A549 (cell line): ENCODE measurements at regions not wholly inside any gene's neighbourhood (a gene's known extent, or its start where the extent isn't known, plus 50 kb on each side); places are given as distances from the start of the nearest gene placed in this dataset.

Experiments
- ATAC-seq, 2 experiments: fragments of 200-7000 bp in 1 of 2; fragments of >200 bp in 1 of 2; cut with Nextera tagmentation in 1 of 2; cut with Tn5 transposase in 1 of 2; 3 replicates each; pipeline versions ENCODE4 v1.8.0 to v1.9.1; 2018 to 2020; ENCODE audit warnings: mild to moderate bottlenecking in 1 of 2, moderate library complexity in 1 of 2
- CTCF ChIA-PET: fragments of 300-600 bp; sonication (Branson Sonifier 250); formaldehyde crosslinking; extraction: SDS; loops from one replicate; lab custom pipeline; 2021; ENCODE audit warnings: antibody characterized with exemption, inconsistent platforms; lab: Yijun Ruan, JAX
- POLR2A ChIA-PET: fragments of 350-600 bp; formaldehyde crosslinking; extraction: SDS; loops from one replicate; lab custom pipeline; 2021; ENCODE audit warnings: antibody characterized with exemption, inconsistent platforms; lab: Yijun Ruan, JAX
- DNase-seq, 2 experiments: peaks; one replicate each; pipeline versions ENCODE4 v3.0.0 to v3.0.0-alpha.2; 2011 to 2016; ENCODE audit warnings: low read depth in 1 of 2, low spot score in 1 of 2
- FAIRE-seq: peaks from 2 replicates; lab custom pipeline; 2011; peaks lifted over from hg19 to GRCh38; lab: Jason Lieb, UNC
- H3K27ac ChIP-seq, 2 experiments: fragments of >200 bp; sonication (Bioruptor Twin); formaldehyde crosslinking; 3 replicates each; pipeline ENCODE4 v1.5.1; 2016 to 2017
- H3K4me1 ChIP-seq: fragments of >200 bp; sonication (Bioruptor Twin); formaldehyde crosslinking; 3 replicates; pipeline ENCODE4 v1.6.1; 2016
- H3K4me2 ChIP-seq: fragments of >200 bp; sonication (Bioruptor Twin); formaldehyde crosslinking; 3 replicates; pipeline ENCODE4 v1.6.1; 2016
- H3K4me3 ChIP-seq: fragments of >200 bp; sonication (Bioruptor Twin); formaldehyde crosslinking; 3 replicates; pipeline ENCODE4 v1.5.1; 2016
- H3K9me3 ChIP-seq: fragments of >200 bp; sonication (Bioruptor Twin); formaldehyde crosslinking; 3 replicates; pipeline ENCODE4 v1.6.1; 2016
- ATOH8 ChIP-seq: fragments of 250-450 bp; sonication (Bioruptor Pico); IDR thresholded peaks from 2 replicates; pipeline ENCODE4 v1.5.0; 2020; ENCODE audit warnings: low read depth, mild to moderate bottlenecking, moderate library complexity
- CHD2 ChIP-seq: fragments of 150-350 bp; IDR thresholded peaks from 2 replicates; pipeline ENCODE4 v1.6.1; 2014; ENCODE audit warnings: low read length; ENCODE audit not compliant: partially characterized antibody
- CHD4 ChIP-seq: fragments of 200-600 bp; sonication (generic); IDR thresholded peaks from 2 replicates; pipeline ENCODE4 v1.6.1; 2016; ENCODE audit warnings: antibody characterized with exemption, mild to moderate bottlenecking, borderline replicate concordance
- E2F6 ChIP-seq: IDR thresholded peaks from 2 replicates; pipeline ENCODE4 v1.6.1; 2012; ENCODE audit warnings: low read depth, borderline replicate concordance
- EHMT2 ChIP-seq: fragments of 200-600 bp; sonication (generic); IDR thresholded peaks from 2 replicates; pipeline ENCODE4 v1.6.1; 2016; ENCODE audit warnings: antibody characterized with exemption, low read depth, mild to moderate bottlenecking, moderate library complexity
- ESRRA ChIP-seq: fragments of 150-350 bp; IDR thresholded peaks from 2 replicates; pipeline ENCODE4 v1.6.1; 2014; ENCODE audit warnings: mild to moderate bottlenecking, low read length, borderline replicate concordance
- FOSB ChIP-seq: fragments of 250-450 bp; sonication (Bioruptor Pico); IDR thresholded peaks from 2 replicates; pipeline ENCODE4 v1.5.0; 2020; ENCODE audit warnings: mild to moderate bottlenecking, moderate library complexity
- HDAC2 ChIP-seq: fragments of 200-600 bp; sonication (generic); IDR thresholded peaks from 2 replicates; pipeline ENCODE4 v1.6.1; 2016
- HMGXB4 ChIP-seq: fragments of 250-450 bp; sonication (Bioruptor Pico); IDR thresholded peaks from 2 replicates; pipeline ENCODE4 v1.5.0; 2021; ENCODE audit warnings: mild to moderate bottlenecking, moderate library complexity, borderline replicate concordance
- HOXB5 ChIP-seq: fragments of 250-450 bp; sonication (Bioruptor Pico); IDR thresholded peaks from 2 replicates; pipeline ENCODE4 v1.5.0; 2020; ENCODE audit warnings: mild to moderate bottlenecking, moderate library complexity
- KDM1A ChIP-seq: fragments of 200-600 bp; sonication (generic); IDR thresholded peaks from 2 replicates; pipeline ENCODE4 v1.6.1; 2016; ENCODE audit warnings: low read depth, mild to moderate bottlenecking
- KDM5A ChIP-seq: fragments of 200-600 bp; sonication (generic); IDR thresholded peaks from 2 replicates; pipeline ENCODE4 v1.6.1; 2016; ENCODE audit warnings: antibody characterized with exemption, mild to moderate bottlenecking
- MAX ChIP-seq: IDR thresholded peaks from 2 replicates; pipeline ENCODE4 v1.6.1; 2012
- NPAS2 ChIP-seq: fragments of 250-450 bp; sonication (Bioruptor Pico); IDR thresholded peaks from 2 replicates; pipeline ENCODE4 v1.8.0; 2022; ENCODE audit warnings: mild to moderate bottlenecking, moderate library complexity, borderline replicate concordance
- NR3C1 ChIP-seq: fragments of >200 bp; sonication (Bioruptor Twin); formaldehyde crosslinking; IDR thresholded peaks from 3 replicates; pipeline ENCODE4 v1.6.1; 2017
- PBX3 ChIP-seq: IDR thresholded peaks from 2 replicates; pipeline ENCODE4 v1.6.1; 2012
- POLR2A ChIP-seq: IDR thresholded peaks from 2 replicates; pipeline ENCODE4 v1.6.1; 2012; ENCODE audit warnings: mild to moderate bottlenecking, low read length
- POLR2AphosphoS2 ChIP-seq: conservative IDR thresholded peaks from 2 replicates; pipeline ENCODE4 v1.6.1; 2012; ENCODE audit warnings: low read length, improper control_type of control experiment, inconsistent platforms
- RARB ChIP-seq: fragments of 250-450 bp; sonication (Bioruptor Pico); IDR thresholded peaks from 2 replicates; pipeline ENCODE4 v1.8.0; 2021; ENCODE audit warnings: mild to moderate bottlenecking, moderate library complexity
- RCOR1 ChIP-seq: fragments of 150-350 bp; IDR thresholded peaks from 2 replicates; pipeline ENCODE4 v1.6.1; 2014; ENCODE audit warnings: antibody characterized with exemption, low read length, low read depth
- REST ChIP-seq: fragments of 200-600 bp; sonication (generic); IDR thresholded peaks from 2 replicates; pipeline ENCODE4 v1.6.1; 2016; ENCODE audit warnings: antibody characterized with exemption, mild to moderate bottlenecking, moderate library complexity
- RNF2 ChIP-seq: fragments of 200-600 bp; sonication (generic); IDR thresholded peaks from 2 replicates; pipeline ENCODE4 v1.6.1; 2016; ENCODE audit warnings: low read depth, mild to moderate bottlenecking, antibody characterized with exemption, moderate library complexity, borderline replicate concordance
- SMC3 ChIP-seq: fragments of >200 bp; sonication (Bioruptor Twin); formaldehyde crosslinking; IDR thresholded peaks from 3 replicates; pipeline ENCODE4 v1.6.1; 2018; ENCODE audit warnings: inconsistent platforms
- TP53 ChIP-seq: fragments of 250-450 bp; sonication (Bioruptor Pico); IDR thresholded peaks from 2 replicates; pipeline ENCODE4 v1.5.0; 2021; ENCODE audit warnings: mild to moderate bottlenecking, moderate library complexity
- ZC3H11A ChIP-seq: fragments of 450-650 bp; IDR thresholded peaks from 2 replicates; pipeline ENCODE4 v1.6.1; 2014; ENCODE audit warnings: antibody characterized with exemption, mild to moderate bottlenecking
- ZFP36 ChIP-seq: fragments of 450-650 bp; IDR thresholded peaks from 2 replicates; pipeline ENCODE4 v1.6.1; 2014; ENCODE audit warnings: borderline replicate concordance; ENCODE audit not compliant: partially characterized antibody
- WGBS: methylation state at CpG from one replicate; pipeline ENCODE4 v1.1.6; 2017; ENCODE audit errors: missing lambda C conversion rate; 5-methylcytosine and 5-hydroxymethylcytosine counted together

GRCh38 chr4:112939901-112940300 lies 109.6 kb upstream of the ANK2 start:
- no peak overlapping the region for H3K27ac ChIP-seq
- ATAC-seq = no peak
- H3K4me1 ChIP-seq = no peaks in the 10 kb centered on the region
- CTCF ChIA-PET = interaction anchor here (0.8 to 3.2 kb wide), 5 partner anchors 79 to 306 kb away, joined by 3 to 22 read pairs (median 3); no protein-coding TSS in a partner anchor
- POLR2A ChIA-PET = no interaction called here
- H3K4me2 ChIP-seq = no peak overlapping the region
- TF ChIP-seq CHD2 = no peak
- TF ChIP-seq SMC3 = no peak
- no peak for TF ChIP-seq TP53 (CRISPR knock-in tag)
- no peak for TF ChIP-seq RNF2
- no peak for TF ChIP-seq REST
- TF ChIP-seq KDM1A = no peak
- no peak for TF ChIP-seq POLR2A
- TF ChIP-seq PBX3 = no peak
- TF ChIP-seq ATOH8 (CRISPR knock-in tag) = no peak
- no peak for TF ChIP-seq NR3C1
- no peak for TF ChIP-seq HDAC2
- no peak for TF ChIP-seq E2F6
- TF ChIP-seq HOXB5 (CRISPR knock-in tag) = no peak
- no peak for TF ChIP-seq ZFP36
- no peak for TF ChIP-seq NPAS2 (CRISPR knock-in tag)
- no peak for FAIRE-seq
- no peaks in the 10 kb centered on the region for H3K9me3 ChIP-seq
- 49% methylated on average over 4 of the region's 4 CpGs for WGBS
- no peak overlapping the region for H3K4me3 ChIP-seq
- no peak for DNase-seq

- H3K27ac ChIP-seq = no peak overlapping the region
- no peaks in the 10 kb centered on the region for H3K9me3 ChIP-seq
- no peak overlapping the region for H3K4me2 ChIP-seq
- no peak overlapping the region for H3K4me3 ChIP-seq
- ChIA-PET CTCF (interaction anchor here (0.8 to 3.2 kb wide), 2 partner anchors 175 to 306 kb away, joined by 3 to 22 read pairs; no protein-coding TSS in a partner anchor), POLR2A (no interaction called here)
- DNase-seq (no peak), ATAC-seq (no peak), FAIRE-seq (no peak)
- TF ChIP-seq HMGXB4 (CRISPR knock-in tag) = no peak
- no peak for TF ChIP-seq MAX
- no peak for TF ChIP-seq ATOH8 (CRISPR knock-in tag)
- no peak for TF ChIP-seq KDM5A
- no peak for TF ChIP-seq POLR2AphosphoS2
- TF ChIP-seq SMC3 = no peak
- TF ChIP-seq ZC3H11A = no peak
- TF ChIP-seq RARB (CRISPR knock-in tag) = no peak
- no peak for TF ChIP-seq ESRRA
- TF ChIP-seq RCOR1 = no peak
- no peak for TF ChIP-seq FOSB
- no peak for TF ChIP-seq NPAS2 (CRISPR knock-in tag)
- TF ChIP-seq EHMT2 = no peak
- TF ChIP-seq CHD4 = no peak
- no peak for TF ChIP-seq ZFP36
- no peaks in the 10 kb centered on the region for H3K4me1 ChIP-seq
These were observed 109.1 kb upstream of the ANK2 start for GRCh38 chr4:112940336-112940735.
